Gastroesophageal sphincter (tissue), 3 donors: ENCODE measurements at regions not wholly inside any gene's neighbourhood (a gene's known extent, or its start where the extent isn't known, plus 50 kb on each side); places are given as distances from the start of the nearest gene placed in this dataset.

Experiments
- POLR2AphosphoS5 ChIP-seq: sonication (generic); formaldehyde crosslinking; IDR thresholded peaks from one replicate; pipeline ENCODE4 v1.6.1; 2017; ENCODE audit warnings: antibody characterized with exemption
- TF ChIP-seq, protein P1 (sequence below), 4 experiments: fragments of 200-600 bp in 2 of 4; fragments of 450-650 bp in 2 of 4; sonication (generic) in 1 of 4; IDR thresholded peaks; one replicate each; pipeline ENCODE4 v1.5.1; 2017 to 2019; ENCODE audit warnings: antibody characterized with exemption in 4 of 4, mild to moderate bottlenecking in 2 of 4, moderate library complexity in 2 of 4

DNA sequence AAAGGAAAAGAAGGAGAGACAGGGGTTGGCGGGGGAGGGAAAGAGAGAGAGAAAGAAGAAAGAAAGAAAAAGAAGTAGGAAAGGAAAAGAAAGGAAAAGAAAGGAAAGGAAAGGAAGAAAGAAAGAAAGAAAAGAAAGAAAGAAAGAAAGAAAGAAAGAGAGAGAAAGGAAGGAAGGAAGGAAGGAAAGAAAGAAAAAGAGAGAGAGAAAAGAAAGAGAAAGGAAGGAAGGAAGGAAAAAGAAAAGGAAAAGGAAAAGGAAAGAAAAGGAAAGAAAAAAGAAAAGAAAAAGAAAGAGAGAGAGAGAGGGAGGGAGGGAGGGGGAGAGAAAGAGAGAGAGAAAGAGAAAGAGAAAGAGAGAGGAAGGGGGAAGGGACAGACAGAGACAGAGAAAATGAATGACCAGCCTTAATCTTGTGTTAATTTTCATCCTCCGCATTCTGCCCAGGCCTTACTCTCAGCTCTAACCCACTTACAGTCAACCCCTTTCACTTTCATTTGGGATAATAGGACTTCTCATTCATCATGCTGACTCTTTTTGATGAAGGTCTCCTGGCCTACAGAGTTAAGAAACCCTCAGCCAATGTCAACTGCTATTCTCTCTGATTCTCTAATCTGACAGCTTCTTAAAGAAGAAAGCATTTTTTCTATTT, 207.3 kb downstream of the SUCLG1 start:
- TF ChIP-seq POLR2AphosphoS5 = no peak
- TF ChIP-seq, protein P1, sequence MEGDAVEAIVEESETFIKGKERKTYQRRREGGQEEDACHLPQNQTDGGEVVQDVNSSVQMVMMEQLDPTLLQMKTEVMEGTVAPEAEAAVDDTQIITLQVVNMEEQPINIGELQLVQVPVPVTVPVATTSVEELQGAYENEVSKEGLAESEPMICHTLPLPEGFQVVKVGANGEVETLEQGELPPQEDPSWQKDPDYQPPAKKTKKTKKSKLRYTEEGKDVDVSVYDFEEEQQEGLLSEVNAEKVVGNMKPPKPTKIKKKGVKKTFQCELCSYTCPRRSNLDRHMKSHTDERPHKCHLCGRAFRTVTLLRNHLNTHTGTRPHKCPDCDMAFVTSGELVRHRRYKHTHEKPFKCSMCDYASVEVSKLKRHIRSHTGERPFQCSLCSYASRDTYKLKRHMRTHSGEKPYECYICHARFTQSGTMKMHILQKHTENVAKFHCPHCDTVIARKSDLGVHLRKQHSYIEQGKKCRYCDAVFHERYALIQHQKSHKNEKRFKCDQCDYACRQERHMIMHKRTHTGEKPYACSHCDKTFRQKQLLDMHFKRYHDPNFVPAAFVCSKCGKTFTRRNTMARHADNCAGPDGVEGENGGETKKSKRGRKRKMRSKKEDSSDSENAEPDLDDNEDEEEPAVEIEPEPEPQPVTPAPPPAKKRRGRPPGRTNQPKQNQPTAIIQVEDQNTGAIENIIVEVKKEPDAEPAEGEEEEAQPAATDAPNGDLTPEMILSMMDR (IDR thresholded peaks at IDR 0.05) = no peak
